GM18505 (cell line): ENCODE measurements at regions not wholly inside any gene's neighbourhood (a gene's known extent, or its start where the extent isn't known, plus 50 kb on each side); places are given as distances from the start of the nearest gene placed in this dataset.
"Not testable (repeated sequence)": the region's sequence is repeated elsewhere in the genome, so short reads cannot be mapped to it uniquely, and the experiment has no call there.

Experiments
- ATAC-seq: cut with Tn5 transposase; IDR thresholded peaks from one replicate; pipeline ENCODE4 v1.9.1; 2021; ENCODE audit not compliant: unreplicated experiment
- POLR2A ChIP-seq: IDR thresholded peaks from 4 replicates; pipeline ENCODE4 v1.6.1; 2011; ENCODE audit warnings: borderline replicate concordance; ENCODE audit not compliant: insufficient read depth, insufficient read length; ENCODE audit errors: extremely low read depth

DNA sequence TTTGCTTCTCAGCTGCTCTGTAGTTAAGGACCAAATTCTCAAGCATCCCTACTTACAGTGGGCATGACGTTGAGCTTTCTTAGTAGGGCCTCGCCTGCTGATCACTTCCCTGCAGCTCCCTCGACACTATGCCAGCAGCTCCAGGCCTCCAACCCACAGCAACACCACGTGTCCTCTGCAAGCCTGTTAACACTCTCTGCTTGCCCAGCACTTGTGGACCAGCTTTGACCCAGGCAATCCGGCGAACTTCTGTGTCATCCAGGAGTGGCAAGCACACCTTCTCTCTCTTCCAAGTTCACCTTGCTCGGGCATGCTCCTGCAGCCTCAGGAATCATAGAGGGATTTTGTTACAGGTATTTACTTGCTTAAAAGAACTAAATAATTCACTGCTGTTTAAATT, 138.6 kb upstream of the FHL2 start:
- no peak for TF ChIP-seq POLR2A
- ATAC-seq: no peak

DNA sequence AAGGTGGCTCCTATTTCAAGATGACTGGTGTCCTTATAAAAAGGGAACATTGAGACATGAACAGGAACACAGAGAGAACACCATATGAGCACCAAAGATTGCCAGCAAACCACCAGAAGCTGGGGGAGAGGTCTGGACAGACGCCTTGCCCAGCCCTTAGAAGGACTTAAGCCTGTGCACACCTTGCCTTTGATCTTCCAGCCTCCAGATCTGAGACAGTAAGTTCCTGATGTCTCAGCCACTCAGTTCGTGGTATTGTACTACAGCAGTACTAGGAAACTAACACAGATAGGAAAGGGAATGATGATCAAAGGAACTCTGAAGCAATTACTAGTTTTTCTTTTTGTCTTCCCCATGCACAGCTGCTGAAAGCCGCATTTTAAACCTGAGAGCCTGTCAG, 137.3 kb upstream of the FHL2 start:
- ATAC-seq: no peak
- no peak for TF ChIP-seq POLR2A

DNA sequence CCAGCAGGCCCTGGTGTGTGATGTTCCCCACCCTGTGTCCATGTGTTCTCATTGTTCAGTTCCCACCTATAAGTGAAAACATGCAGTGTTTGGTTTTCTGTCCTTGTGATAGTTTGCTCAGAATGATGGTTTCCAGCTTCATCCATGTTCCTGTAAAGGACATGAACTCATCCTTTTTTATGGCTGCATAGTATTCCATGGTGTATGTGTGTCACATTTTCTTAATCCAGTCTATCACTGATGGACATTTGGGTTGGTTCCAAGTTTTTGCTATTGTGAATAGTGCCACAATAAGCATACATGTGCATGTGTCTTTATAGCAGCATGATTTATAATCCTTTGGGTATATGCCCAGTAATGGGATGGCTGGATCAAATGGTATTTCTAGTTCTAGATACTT, 130.4 kb upstream of the FHL2 start:
- ATAC-seq: not testable (repeated sequence)

DNA sequence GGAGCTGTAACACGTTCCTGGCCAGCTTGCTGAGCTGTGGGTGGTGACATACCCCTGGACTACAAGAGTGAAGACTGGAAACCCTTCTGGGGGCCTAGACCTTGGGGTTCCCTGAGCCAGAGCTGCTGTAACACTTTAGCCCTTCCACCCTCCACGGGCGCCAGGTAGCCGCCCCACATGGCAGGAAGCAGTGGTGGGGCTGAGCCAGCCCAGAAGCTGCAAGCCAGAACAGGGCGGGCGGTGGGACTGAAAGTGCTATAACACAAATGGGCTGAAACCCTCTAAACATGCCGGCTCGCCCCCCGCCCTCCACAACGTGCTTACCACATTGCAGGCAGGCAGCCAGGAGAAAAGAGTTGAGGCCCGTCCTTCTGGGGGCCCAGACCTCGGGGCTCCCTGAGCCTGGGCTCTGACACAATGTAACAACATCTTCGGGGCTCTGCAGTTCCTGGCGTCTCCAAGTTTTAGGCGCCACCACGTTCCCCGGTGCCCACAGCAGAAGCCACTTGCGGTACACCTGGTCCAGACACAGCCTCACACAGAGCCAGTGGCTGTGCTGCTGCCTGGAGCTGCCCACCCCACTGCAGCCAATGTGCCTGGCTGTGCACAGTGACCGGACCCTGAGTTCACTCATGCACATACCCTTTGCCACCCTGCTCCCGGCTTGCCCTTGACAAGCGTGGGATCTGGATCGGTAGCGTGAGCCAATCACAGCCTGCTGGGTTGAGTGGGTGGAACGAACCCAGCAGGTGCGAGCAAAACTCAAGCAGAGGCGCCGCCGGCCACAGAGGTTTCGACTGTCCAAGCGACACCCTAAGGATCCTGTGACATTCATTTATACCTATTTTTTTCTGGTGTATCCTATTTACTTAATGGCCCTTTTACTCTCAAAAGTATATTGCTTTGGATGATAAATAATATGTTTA, 127.4 kb upstream of the FHL2 start:
- ATAC-seq: no peak
- TF ChIP-seq POLR2A: no peak

DNA sequence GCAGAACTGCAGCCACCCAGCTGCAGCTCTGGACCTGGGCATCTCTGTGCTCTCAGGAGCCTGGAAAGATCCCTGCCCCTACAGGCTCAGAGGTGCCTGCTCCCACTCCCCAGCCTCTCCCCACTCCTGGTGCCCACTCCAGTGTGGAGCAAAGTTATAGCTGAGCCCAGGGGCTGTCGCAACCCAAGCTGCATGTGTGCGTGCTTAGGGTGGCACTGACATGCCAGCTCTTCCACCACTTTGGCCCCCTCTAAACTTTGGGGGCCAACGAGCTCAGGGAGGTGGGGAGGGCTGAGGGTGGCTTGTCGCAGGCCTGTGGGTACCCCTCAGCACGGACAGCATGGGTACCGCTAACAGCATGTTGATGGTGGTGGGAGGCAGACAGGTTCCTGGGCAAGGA, 126.3 kb upstream of the FHL2 start:
- ATAC-seq: no peak

DNA sequence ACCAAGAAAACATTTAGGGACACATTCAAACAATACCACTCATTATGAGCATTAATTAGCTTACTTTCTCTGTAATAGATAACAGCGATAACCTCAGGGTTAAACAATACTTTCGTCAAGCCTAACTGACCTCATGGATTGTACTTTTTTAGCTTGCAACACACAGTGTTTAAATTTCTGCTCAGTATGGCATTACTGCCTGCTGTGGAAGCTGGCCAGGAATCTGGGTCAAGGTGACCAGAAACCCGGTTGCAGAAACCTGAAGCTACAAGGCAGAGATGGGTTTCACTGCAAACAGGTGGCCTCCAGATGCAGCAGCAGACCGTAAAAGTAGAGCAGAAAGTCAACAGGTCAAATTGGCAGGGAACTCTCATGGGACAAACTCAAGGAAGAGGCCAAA, 123.8 kb upstream of the FHL2 start:
- no peak for ATAC-seq
- no peak for TF ChIP-seq POLR2A

More for the DNA sequence above, 126.3 kb upstream of the FHL2 start:
- no peak for TF ChIP-seq POLR2A

DNA sequence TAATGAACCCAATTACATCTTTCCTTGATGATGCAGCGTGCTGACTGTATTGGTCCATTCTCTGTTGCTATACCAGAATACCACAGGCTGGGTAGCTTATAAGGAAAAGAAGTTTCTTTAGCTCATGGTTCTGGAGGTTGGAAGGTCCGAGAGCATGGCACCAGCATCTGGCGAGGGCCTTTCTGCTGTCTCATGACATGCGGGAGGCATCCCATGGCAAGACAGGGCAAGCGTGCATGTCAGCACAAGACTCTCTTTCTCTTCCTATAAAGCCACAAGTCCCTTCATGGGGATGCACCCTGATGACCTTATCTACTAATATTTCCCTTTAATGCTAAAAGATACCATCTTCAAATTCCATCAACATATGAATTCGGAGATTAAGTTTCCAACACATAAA, 122.8 kb upstream of the FHL2 start:
- no peak for ATAC-seq
- TF ChIP-seq POLR2A: no peak

DNA sequence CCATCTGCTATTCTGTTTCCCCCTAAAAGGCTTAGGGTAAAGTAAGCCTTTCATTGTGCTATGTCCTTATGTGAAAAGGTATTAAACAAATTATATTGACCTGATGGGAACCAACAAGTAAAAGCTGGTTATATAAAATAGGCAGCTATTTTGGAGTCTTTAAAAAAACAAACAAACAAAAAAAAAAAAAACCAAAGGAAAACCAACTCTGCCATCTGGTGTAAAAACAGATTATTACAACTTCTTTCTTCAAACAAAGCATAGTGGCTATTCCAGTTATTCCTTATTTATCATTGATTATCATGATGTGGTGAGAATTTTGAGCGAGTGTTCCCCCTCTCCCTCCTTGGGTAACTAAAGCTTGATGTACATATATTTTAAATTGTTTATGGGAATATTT, 122.3 kb upstream of the FHL2 start:
- ATAC-seq: no peak
- no peak for TF ChIP-seq POLR2A

DNA sequence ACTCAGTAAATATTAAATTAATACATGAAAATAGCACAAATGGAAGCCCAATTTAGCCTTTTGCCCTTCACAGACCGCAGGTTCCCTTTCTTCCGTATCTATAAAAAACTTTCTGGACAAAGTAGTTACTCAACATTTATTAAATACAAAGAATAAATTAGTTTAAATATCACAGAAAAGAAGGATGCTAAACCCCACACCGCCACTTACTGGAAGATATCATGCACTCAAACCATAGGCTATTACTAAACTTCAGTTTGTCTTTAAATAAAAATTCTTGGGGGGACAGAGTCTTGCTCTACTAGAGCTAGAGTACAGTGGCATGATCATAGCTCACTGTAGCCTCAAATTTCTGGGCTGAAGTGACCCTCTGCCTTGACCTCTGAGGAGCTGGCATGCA, 120.7 kb upstream of the FHL2 start:
- ATAC-seq: no peak
- no peak for TF ChIP-seq POLR2A

DNA sequence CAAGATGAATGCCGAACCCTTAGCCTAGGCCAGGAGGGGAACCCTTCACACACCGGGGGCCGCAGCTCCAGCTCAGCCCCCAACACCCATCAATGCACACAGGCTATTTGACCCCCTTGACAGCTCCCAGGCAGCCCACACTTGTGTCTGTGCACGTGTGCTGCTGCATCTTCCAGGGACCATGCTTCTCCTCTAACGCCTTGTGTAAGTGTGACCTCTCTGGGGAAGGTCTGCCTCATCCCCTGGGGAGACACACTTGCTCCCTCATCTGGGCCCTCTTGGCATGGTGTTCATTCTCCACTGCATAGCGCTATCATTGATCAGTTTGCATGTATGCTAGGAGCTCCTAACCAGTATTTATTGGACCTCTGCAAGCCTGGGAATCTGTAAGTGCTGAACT, 120.0 kb upstream of the FHL2 start:
- no peak for ATAC-seq
- no peak for TF ChIP-seq POLR2A

DNA sequence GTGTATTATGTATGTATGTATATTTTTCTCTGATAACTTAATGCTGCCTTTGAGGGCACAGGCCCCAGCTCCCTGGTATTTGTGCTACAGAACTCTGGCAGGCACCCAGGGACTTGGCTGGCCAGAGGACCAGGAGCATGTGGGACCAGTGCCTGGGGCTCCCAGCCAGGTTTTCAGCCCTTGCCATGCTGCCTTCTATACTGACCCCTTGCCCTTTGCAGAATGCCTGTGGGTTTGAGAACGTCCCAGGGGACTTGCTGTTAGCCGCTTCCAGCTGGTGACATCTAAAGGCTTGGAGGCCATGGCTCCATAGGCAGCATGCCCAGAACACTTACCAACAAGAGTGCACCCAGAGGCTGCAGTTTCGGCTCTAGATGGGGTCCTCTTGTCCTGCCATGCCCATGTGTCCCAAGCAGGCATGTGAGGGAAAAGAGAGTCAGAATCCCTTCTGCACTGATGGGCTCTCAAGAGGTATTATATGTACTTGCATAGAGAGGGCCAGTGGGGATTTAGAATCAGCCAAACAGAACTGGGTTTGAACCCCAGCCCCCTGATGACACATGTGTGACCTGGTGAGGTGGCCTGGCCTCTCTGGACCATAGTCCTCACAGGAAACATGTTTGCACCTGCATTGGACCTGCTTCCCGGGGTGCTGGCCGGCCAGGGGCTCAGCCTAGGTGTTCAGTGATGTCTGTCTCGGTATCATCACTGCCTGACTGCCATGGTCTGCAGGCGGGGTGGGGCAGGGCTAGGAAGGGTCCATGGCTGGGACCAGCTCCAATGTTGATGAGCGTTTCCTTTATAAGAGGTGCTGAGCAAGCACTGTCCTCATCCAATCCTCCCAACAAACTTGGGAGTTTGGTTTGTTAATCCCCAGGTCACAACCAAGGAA, 119.2 kb upstream of the FHL2 start:
- no peak for TF ChIP-seq POLR2A
- no peak for ATAC-seq

DNA sequence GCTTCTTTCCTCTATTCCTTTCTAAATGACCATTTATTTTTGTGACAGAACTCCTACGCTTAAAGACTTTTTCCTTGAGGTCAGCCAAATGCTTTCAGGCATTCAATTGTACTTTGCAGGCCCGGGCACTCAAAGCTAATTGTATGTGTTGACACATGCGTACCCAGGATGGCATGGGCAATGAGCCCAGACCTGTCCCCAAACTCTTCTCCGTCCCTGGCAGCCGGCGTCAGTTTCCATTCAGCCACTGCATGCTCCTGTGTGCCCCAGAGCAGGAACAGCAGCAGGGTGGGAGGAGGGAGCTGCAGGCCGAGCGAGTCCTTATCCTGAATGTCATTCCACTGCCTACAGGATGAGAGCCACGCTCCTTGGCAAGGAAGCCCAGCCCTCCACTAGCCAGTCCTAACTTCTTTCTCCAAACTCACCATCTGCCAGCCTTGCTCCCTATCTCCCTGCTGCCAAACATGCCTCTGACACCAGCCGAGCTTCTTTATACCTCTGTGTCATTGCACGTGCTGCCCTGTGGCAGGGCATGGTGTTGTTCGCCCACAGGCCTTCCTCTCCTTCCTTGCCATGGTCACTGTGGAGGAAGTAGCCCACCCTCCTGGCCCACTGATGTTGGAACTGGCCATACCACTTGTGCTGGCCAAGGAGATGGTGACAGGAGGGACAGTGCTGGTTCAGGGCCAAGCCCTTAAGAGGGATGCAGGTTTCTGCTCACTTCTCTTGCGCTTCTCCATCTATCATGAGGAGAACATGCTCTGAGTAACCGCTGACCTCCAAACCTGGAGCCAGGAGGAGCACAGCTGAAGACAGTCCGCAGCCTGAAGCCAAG, 116.9 kb upstream of the FHL2 start:
- TF ChIP-seq POLR2A: no peak

DNA sequence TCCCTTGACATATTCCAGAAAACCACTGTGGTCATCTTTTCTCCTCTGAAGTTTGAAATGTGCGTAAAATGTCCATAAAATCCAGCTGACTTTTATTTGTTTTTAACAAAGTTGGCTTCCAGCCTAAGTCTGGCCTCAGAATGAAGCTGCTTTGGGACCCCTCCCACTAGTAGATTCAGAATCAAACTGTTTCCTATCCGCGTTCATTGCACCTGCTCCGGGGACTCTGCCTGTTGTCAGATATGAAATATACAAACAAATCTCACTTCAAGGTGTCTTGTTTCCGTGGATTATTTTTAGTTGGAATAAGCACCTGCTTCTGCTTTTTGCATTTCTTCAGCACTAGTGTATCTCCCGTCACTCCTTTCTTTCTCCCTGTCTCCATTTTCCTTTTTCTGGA, 115.7 kb upstream of the FHL2 start:
- no peak for ATAC-seq

More for the DNA sequence above, 116.9 kb upstream of the FHL2 start:
- ATAC-seq: no peak

More for the DNA sequence above, 115.7 kb upstream of the FHL2 start:
- TF ChIP-seq POLR2A: no peak
